ENCODE measurements at regions not wholly inside any gene's neighbourhood (a gene's known extent, or its start where the extent isn't known, plus 50 kb on each side); places are given as distances from the start of the nearest gene placed in this dataset.
"Not testable (repeated sequence)": the region's sequence is repeated elsewhere in the genome, so short reads cannot be mapped to it uniquely, and the experiment has no call there.

- not testable (repeated sequence) for DNase-seq
These were observed 76.9 kb upstream of the HNRNPA1L2 start for GRCh38 chr13:52565324-52565723.

- DNase-seq: peak; percentile 8
These were observed 72.2 kb upstream of the HNRNPA1L2 start for GRCh38 chr13:52569904-52570602.

- not testable (repeated sequence) for DNase-seq
These were observed 71.1 kb upstream of the HNRNPA1L2 start for GRCh38 chr13:52571163-52571562.

- not testable (repeated sequence) for DNase-seq
These were observed 59.3 kb upstream of the HNRNPA1L2 start for GRCh38 chr13:52582962-52583361.
